ENCODE measurements at regions not wholly inside any gene's neighbourhood (a gene's known extent, or its start where the extent isn't known, plus 50 kb on each side); places are given as distances from the start of the nearest gene placed in this dataset.

- Histone ChIP-seq H3K4me3 (no peak overlapping the region), H3K9me3 (replicated peaks) (no peaks in the 10 kb centered on the region), H3K36me3 (no peaks in the 10 kb centered on the region), H3K4me1 (0 out of 2 replicates have a peak, but pooled peaks cover 8% of the 10 kb centered on the region), H3K27ac (no peak overlapping the region), H3K27me3 (no peaks in the 10 kb centered on the region)
- no peak for DNase-seq
These were observed 105.8 kb upstream of the KLF6 start for GRCh38 chr10:3890602-3891352.

DNA sequence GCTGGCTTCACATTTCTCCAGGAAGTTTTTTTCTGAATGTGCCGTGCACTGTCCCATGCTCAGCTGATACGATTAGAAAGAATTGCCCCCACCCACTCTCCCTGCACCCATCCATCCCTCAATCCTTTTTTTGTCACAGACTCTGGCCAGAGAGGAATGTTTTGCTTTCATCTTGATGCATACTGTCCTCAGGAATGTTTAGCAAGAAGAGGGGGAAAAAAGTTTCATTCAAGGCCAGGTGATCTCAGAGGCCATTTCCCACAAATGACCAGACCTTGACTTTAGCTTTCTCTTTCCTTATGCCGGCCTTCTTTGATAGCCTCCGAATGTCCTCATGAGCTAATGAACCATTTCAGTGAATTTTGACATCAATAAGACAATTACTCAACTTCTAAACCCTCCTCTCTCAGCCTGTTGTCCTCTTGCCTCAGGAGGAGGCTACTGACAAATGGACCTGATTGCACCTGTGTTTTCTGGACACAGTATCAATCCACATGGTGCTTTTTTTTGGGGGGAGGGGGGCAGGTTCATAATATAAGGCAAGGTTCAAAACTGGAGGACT, 105.0 kb upstream of the KLF6 start:
- Histone ChIP-seq H3K27ac (no peak overlapping the region), H3K4me3 (no peak overlapping the region), H3K9me3 (replicated peaks) (no peaks in the 10 kb centered on the region), H3K4me1 (0 out of 2 replicates have a peak, but pooled peaks cover 8% of the 10 kb centered on the region), H3K27me3 (no peaks in the 10 kb centered on the region), H3K36me3 (no peaks in the 10 kb centered on the region)
- no peak for DNase-seq

GRCh38 chr10:3887885-3888476, 103.0 kb upstream of the KLF6 start:
- Histone ChIP-seq H3K36me3 (no peaks in the 10 kb centered on the region), H3K9me3 (replicated peaks) (no peaks in the 10 kb centered on the region), H3K27me3 (no peaks in the 10 kb centered on the region), H3K27ac (no peak overlapping the region), H3K4me1 (0 out of 2 replicates have a peak, but pooled peaks cover 8% of the 10 kb centered on the region), H3K4me3 (no peak overlapping the region)
- no peak for DNase-seq

GRCh38 chr10:3887404-3887803, 102.4 kb upstream of the KLF6 start:
- no peaks in the 10 kb centered on the region for H3K36me3 ChIP-seq
- DNase-seq, result peak in 1 of 2 experiments; percentile 7
- H3K27ac ChIP-seq, result no peak overlapping the region
- H3K4me1 ChIP-seq, result 0 out of 2 replicates have a peak, but pooled peaks cover 8% of the 10 kb centered on the region
- no peaks in the 10 kb centered on the region for H3K9me3 ChIP-seq (replicated peaks)
- H3K27me3 ChIP-seq, result no peaks in the 10 kb centered on the region
- no peak overlapping the region for H3K4me3 ChIP-seq

DNA sequence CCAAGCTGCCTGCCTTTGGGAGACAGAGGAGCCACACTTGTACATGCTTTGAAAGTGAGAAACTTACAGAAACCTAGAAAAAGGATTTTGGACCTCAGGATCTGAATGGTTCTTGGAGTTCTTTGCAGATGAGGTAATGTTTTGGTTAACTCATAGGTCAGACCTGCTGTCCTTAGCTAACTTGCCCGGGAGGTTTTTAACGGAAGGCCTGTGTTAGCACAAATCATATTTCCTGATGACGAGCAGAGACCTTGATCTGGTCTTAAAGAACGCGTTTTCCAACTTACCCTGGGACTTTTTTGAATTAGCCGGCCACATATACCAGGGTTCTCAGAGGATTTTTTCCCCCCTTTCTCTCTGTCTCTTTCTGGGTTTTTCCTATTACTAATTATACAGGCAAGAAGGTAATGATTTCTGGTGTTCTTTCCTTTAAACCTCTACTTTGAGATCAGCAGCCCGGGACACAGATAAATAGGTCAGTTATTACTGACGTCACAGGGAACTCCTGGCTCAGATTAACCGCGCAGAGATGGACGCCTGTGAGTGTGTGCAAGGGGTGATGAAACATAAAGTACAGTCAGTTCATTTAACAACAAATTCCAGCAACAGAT, 101.7 kb upstream of the KLF6 start:
- H3K4me3 ChIP-seq, result no peak overlapping the region
- H3K27ac ChIP-seq, result no peak overlapping the region
- 0 out of 2 replicates have a peak, but pooled peaks cover 8% of the 10 kb centered on the region for H3K4me1 ChIP-seq
- peak in 1 of 2 experiments; percentile 4 for DNase-seq
- no peaks in the 10 kb centered on the region for H3K9me3 ChIP-seq (replicated peaks)
- no peaks in the 10 kb centered on the region for H3K36me3 ChIP-seq
- H3K27me3 ChIP-seq, result no peaks in the 10 kb centered on the region

GRCh38 chr10:3886191-3886590, 101.2 kb upstream of the KLF6 start:
- H3K36me3 ChIP-seq, result no peaks in the 10 kb centered on the region
- H3K27ac ChIP-seq, result no peak overlapping the region
- H3K9me3 ChIP-seq (replicated peaks), result no peaks in the 10 kb centered on the region
- DNase-seq, result no peak
- H3K4me3 ChIP-seq, result no peak overlapping the region
- 0 out of 2 replicates have a peak, but pooled peaks cover 8% of the 10 kb centered on the region for H3K4me1 ChIP-seq
- no peaks in the 10 kb centered on the region for H3K27me3 ChIP-seq

GRCh38 chr10:3882855-3883254, 97.8 kb upstream of the KLF6 start:
- Histone ChIP-seq H3K27me3 (no peaks in the 10 kb centered on the region), H3K27ac (no peak overlapping the region), H3K36me3 (no peaks in the 10 kb centered on the region), H3K9me3 (replicated peaks) (no peaks in the 10 kb centered on the region), H3K4me3 (no peak overlapping the region), H3K4me1 (0 out of 2 replicates have a peak, but pooled peaks cover 8% of the 10 kb centered on the region)
- no peak for DNase-seq

DNA sequence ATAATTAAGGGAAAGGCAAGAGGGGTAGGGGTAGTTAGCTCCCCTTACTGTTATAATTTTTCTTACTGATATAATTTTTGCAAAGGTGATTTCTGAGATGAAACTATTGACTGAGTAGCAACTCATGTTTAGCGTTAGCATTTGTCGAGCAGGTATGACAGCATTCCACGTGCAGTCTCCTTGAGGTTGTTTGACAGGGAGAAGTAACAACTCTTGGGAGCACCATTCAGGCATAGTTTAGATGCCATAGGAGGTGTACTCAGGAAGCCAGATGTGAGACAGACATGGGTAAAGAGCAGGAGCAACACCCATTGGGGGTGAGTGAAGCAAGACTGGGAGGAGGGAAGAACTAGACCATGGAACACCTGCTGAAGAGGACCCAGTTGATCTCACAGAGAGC, 96.6 kb upstream of the KLF6 start:
- no peak for DNase-seq
- 0 out of 2 replicates have a peak, but pooled peaks cover 2% of the 10 kb centered on the region for H3K4me1 ChIP-seq

DNA sequence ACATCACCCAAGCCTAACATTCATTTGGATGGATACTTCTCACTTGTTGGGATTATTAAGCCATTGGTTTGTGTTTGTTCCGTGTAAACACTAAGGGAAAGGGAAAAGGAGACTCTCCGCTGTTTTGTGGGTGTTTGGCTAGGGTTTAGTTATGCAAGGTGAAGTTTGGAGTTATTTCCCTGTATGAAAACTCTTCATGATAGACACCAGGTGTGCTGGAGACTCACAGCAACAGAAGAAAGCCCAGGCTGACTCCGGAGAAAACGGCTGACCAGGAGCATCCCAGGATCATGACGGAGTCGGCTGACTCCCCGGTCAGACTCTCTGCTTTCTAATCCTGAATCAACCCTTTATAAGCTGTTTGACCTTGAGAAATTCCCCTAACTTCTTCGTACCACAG, 94.1 kb upstream of the KLF6 start:
- Histone ChIP-seq H3K9me3 (replicated peaks) (no peaks in the 10 kb centered on the region), H3K27ac (no peak overlapping the region), H3K36me3 (no peaks in the 10 kb centered on the region), H3K27me3 (no peaks in the 10 kb centered on the region), H3K4me3 (no peak overlapping the region), H3K4me1 (no peaks in the 10 kb centered on the region)
- DNase-seq, result no peak

More for the DNA sequence above, 96.6 kb upstream of the KLF6 start:
- Histone ChIP-seq H3K4me3 (no peak overlapping the region), H3K9me3 (replicated peaks) (no peaks in the 10 kb centered on the region), H3K27ac (no peak overlapping the region), H3K27me3 (no peaks in the 10 kb centered on the region), H3K36me3 (no peaks in the 10 kb centered on the region)

- Histone ChIP-seq H3K4me3 (no peak overlapping the region), H3K27ac (no peak overlapping the region), H3K4me1 (no peaks in the 10 kb centered on the region), H3K36me3 (no peaks in the 10 kb centered on the region), H3K9me3 (replicated peaks) (no peaks in the 10 kb centered on the region), H3K27me3 (no peaks in the 10 kb centered on the region)
- no peak for DNase-seq
These were observed 92.4 kb upstream of the KLF6 start for GRCh38 chr10:3877211-3878000.

DNA sequence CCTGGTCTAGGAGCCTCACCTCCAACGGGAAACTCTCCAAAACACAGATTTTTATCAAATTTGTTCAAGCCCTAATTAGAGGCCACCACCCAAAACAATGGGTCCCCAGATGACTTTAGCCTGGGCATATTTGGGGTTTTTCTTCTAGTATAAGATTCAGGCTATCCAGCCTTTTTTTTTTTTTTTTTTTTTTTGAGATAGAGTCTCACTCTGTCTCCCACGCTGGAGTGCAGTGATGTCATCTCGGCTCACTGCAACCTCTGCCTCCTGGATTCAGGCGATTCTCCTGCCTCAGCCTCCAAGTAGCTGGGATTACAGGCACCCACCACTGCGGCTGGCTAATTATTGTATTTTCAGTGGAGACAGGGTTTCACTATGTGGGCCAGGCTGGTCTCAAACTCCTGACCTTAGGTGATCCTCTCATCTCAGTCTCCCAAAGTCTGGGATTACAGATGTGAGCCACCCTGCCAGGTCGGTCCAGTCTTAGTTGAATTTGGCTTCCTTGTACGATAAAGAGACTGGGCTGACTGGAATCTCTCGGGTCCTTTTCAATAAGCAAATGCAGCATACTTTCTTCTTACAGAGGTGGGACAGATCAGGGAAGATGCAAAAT, 91.4 kb upstream of the KLF6 start:
- H3K4me3 ChIP-seq, result no peak overlapping the region
- H3K9me3 ChIP-seq (replicated peaks), result no peaks in the 10 kb centered on the region
- DNase-seq, result no peak
- no peaks in the 10 kb centered on the region for H3K27me3 ChIP-seq
- no peak overlapping the region for H3K27ac ChIP-seq
- no peaks in the 10 kb centered on the region for H3K36me3 ChIP-seq
- H3K4me1 ChIP-seq, result no peaks in the 10 kb centered on the region

DNA sequence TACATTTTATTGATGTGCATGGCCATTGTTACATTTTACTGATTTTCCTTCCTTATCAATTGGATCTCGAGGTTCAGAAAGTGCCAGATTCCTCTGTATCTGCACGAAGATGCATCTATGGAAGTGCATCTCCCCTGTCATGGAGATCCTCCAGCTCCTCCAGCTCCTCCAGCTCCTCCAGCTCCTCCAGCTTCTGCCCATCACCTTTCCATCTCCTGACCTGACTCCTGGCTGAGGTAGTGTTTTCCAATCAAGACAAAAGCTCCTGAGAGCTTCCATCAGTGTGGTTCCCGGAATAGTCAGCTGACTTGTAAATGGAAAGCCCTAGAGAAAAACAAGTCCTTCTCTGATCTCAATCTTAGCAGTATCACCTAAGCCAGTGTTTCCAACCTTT, 90.8 kb upstream of the KLF6 start:
- DNase-seq, result no peak
- Histone ChIP-seq H3K9me3 (replicated peaks) (no peaks in the 10 kb centered on the region), H3K4me3 (no peak overlapping the region), H3K27me3 (no peaks in the 10 kb centered on the region), H3K36me3 (no peaks in the 10 kb centered on the region), H3K4me1 (no peaks in the 10 kb centered on the region), H3K27ac (no peak overlapping the region)

GRCh38 chr10:3874990-3875841, 90.2 kb upstream of the KLF6 start:
- DNase-seq, result peak in 1 of 2 experiments; percentile 36
- no peaks in the 10 kb centered on the region for H3K9me3 ChIP-seq (replicated peaks)
- H3K4me1 ChIP-seq, result no peaks in the 10 kb centered on the region
- no peak overlapping the region for H3K4me3 ChIP-seq
- H3K27ac ChIP-seq, result no peak overlapping the region
- H3K27me3 ChIP-seq, result no peaks in the 10 kb centered on the region
- H3K36me3 ChIP-seq, result no peaks in the 10 kb centered on the region
